GM21723 (cell line): ENCODE measurements at regions not wholly inside any gene's neighbourhood (a gene's known extent, or its start where the extent isn't known, plus 50 kb on each side); places are given as distances from the start of the nearest gene placed in this dataset.
A peak's percentile ranks its signal among the peaks of the same experiment; 100 is the strongest.

ENCODE experiments used
- ATAC-seq: cut with Tn5 transposase; IDR thresholded peaks from one replicate; pipeline ENCODE4 v1.9.1; 2021; ENCODE audit warnings: mild to moderate bottlenecking, moderate library complexity; ENCODE audit not compliant: unreplicated experiment

- ATAC-seq = no peak
These were observed 116.8 kb downstream of the DNAJB9 start for GRCh38 chr7:108686494-108686893.

DNA sequence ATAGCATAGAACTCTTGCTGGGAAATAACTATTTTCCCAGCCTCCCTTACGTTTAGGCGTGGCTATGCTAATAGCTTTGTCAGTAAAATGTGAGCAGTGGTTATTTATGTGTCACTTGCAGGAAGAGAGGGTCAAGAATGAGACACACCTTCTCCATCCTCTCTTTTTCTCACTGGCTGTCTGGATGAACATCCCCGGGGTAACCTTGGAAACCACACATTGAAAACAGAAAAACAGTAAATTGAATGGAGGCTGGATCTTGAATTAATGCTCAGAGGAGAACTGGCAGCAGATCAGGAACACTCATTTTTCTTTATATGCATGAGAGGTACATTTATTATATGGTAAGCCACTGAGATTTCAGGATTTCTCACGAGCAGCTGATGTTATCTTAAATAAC is 127.6 kb downstream of the DNAJB9 start:
- ATAC-seq = no peak

DNA sequence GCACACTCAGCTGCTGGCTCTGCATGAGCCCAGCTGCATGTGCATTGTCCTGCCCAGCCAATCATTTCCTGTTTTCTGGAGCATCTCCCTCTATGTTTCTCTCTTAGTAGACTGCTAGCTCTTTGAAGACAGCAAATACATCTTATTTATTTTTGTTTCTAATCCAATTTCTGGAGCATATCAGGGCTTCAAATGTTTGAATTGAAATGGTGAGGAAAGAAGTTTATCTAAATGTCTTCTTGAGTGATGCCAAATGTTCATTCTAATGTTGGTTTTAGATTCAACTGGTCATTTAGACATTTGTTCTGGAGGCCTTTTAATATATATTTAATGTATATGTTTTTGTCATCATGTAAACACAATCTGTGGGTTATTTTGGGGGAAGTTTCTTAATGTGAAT is 141.9 kb downstream of the DNAJB9 start:
- ATAC-seq = no peak

DNA sequence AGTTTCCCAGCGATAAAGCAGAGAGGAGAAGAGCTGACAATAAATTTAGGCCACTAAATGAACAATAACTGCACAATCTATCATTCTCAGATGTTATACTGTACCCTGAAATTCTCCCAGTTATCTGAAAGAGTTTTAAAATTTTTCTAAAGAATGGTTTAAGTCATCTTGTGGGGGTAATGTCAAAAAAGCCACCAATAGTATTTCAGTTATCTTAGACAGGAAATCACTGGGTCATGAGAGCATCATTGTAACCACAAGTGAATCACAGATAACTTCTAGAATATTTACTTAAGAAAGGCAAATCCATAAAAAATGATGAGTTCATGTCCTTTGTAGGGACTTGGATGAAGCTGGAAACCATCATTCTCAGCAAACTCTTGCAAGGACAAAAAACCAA is 147.1 kb downstream of the DNAJB9 start:
- no peak for ATAC-seq

DNA sequence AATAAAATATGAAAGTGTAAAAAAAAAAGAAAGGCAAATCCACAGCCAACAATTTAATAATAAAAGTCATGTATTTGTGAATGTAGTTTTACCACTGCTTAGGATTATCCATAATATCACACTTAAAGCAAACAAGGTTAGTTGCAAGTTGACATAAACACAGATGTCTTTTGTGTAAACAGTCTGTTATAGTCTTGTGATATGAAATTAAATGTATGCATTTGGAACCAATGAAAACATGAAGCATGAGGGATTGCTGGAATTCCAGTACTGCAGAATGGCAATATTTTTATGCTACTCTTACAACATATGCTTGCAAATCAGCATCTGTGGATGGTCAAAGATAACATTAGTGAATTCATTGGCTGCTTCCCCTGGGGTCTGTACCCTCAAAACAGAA is 148.1 kb downstream of the DNAJB9 start:
- no peak for ATAC-seq

- ATAC-seq = no peak
These were observed 150.0 kb downstream of the DNAJB9 start for GRCh38 chr7:108719631-108720030.

DNA sequence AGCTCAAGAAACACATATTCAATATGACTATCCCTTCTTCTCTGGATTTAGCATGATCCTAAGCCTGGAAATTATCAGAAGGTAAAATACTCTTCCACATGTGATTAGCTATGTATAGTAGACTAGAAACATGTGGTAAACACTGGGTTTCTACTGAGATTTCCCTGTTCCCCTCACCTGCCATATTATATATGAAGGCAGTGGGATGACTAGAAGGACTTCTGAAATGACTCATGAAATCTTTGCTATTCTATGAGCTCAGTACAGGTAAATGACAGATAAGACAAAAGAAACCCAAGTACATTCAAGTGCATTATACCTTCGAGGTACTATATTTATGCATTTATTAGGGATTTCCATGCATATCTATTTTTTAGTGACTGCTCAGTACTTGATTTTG is 152.9 kb downstream of the DNAJB9 start:
- ATAC-seq = no peak

- no peak for ATAC-seq
These were observed 153.7 kb downstream of the DNAJB9 start for GRCh38 chr7:108723381-108723814.

- no peak for ATAC-seq
These were observed 154.8 kb downstream of the DNAJB9 start for GRCh38 chr7:108724251-108725100.

DNA sequence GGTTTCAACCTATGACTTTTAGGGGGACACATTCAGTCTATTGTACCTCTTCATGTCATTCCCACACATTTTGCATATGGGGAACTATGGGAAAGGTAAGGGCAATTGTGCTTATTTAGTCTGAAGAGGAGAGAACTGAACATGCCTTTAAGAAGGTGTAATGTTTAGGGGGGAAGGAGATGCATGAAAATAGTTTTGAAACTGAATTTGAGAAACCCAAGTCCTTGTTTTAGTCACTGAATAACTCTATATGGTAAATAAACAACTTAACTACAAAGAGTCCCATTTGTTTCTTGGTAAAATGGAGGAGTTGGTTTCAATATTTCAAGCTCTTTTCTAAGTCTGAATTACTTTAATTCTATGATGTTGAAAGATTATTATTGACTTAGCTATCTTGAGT is 166.1 kb downstream of the DNAJB9 start:
- ATAC-seq = no peak

DNA sequence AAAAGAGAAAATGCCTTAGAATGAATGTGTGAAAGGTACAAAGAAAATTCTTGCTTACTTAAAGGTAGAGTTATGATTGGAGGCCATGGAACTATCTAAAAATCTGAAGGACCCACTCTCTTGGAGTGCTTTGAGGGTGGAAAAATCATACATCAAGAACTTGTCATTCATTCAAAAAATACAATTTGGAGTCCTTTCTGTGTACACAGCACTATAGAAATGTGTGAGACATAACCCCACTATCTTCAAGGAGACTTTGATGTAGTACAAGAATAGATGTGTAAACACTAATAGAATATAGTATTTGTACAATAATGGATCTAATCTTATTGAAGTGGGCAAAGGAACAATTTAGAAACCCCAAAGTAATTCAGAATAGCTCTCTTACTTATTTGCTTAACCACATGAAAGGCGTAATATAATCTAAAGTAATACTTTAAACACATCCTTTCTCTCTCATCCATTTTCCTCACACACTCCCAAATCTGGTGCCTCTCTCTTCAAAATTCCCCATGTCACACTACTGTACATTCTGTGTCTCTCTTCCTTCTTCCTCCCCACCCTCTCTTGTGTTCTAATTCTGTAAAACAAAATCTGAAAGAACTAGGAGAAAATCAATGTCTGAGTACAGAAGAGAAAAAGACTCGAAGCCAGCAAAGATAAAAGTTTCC is 166.7 kb downstream of the DNAJB9 start:
- ATAC-seq = no peak

GRCh38 chr7:108770981-108771745 is 201.5 kb downstream of the DNAJB9 start:
- ATAC-seq = no peak

DNA sequence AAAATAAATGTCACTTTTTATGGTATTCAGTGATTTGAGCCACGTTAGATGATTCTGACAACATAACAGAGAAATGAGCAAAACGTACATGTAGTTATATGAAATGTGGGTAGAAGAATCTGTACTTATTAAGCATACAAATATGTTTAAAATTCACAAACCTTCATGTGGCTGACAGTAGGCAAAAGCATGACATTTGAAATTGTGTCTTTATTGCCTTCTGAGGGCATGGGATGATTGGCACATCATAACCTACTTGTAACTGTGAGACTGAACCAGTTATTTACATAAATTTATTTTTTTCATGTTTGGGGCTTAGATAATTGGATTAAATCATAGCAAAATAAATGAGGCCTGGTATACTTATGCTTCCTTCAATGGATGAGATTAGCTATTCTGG is 202.2 kb downstream of the DNAJB9 start:
- ATAC-seq = no peak

DNA sequence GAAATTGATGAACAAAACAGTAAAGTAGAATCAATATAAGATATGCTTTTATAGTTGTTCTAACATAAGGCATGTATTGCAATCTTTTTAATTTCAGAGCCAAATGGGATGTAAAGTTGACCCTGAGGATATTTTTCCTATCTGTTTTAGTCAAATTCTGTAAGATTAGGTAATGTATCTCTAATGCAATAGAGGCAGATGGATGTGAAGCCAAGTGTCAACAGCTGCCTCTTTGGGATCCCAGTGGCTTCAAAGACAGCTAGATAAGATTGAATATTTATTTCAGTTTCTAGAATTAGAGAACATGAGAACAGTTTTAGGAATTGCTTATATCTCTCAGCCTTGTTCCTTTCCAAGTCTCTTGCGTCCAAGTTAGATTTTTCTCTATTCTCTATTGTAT is 208.3 kb downstream of the DNAJB9 start:
- no peak for ATAC-seq

- ATAC-seq = no peak
These were observed 219.8 kb downstream of the DNAJB9 start for GRCh38 chr7:108789451-108789850.

- ATAC-seq = no peak
These were observed 224.8 kb downstream of the DNAJB9 start for GRCh38 chr7:108794466-108794865.

- no peak for ATAC-seq
These were observed 233.0 kb downstream of the DNAJB9 start for GRCh38 chr7:108802650-108803049.

DNA sequence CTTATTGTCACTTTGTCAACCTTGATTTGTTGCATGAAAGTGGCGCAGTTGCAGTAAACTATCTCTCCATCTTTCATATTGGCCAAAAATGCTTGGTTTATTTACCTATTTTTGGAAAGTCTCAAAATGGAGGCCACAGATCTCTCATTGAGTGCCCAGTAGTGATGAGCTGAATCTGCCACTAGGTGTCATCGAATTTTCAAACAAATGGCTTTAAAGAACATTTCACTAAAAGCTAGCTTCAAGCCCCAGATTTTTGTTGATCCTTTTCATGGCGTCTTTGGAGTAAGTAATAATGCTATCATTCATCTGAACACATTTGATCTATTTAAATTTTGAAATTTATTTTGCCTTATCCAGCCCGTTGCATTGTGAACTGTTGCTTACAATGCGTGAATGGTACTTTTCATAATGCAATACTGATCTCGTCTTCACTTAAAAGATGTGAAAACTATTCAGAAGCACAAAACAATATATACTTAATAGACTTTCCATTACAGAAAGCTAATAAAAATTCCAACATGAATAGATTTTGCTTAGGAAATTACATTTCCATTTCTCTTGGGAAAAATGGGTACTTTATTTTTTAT is 236.2 kb downstream of the DNAJB9 start:
- ATAC-seq = peak; percentile 62

GRCh38 chr7:108808549-108809266 is 239.0 kb downstream of the DNAJB9 start:
- ATAC-seq = no peak

DNA sequence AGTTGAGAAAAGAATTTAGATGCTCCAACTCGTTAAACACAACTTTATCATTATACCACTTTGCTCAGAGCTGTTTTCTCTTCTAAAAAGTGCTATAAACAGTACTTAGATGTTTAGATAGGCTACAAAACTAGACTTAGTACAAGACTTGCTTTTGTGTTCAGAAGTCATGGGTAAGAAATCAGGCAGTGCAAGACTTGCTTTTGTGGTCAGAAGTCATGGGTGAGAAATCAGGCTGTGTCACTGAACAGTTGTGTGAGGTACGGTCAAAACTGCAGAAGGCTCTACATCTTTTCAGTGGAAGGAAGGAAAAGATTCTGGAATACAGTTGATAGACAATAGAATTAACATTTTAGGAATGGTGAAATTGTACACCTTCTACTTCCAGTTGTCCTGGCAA is 239.7 kb downstream of the DNAJB9 start:
- ATAC-seq = no peak
